Non-pigmented ciliary epithelial cell (primary cell): ENCODE measurements at regions not wholly inside any gene's neighbourhood (a gene's known extent, or its start where the extent isn't known, plus 50 kb on each side); places are given as distances from the start of the nearest gene placed in this dataset.
"Not testable (repeated sequence)": the region's sequence is repeated elsewhere in the genome, so short reads cannot be mapped to it uniquely, and the experiment has no call there.

Experiments
- DNase-seq: peaks from one replicate; pipeline ENCODE4 v3.0.0-alpha.2; 2010; ENCODE audit warnings: low read depth

DNA sequence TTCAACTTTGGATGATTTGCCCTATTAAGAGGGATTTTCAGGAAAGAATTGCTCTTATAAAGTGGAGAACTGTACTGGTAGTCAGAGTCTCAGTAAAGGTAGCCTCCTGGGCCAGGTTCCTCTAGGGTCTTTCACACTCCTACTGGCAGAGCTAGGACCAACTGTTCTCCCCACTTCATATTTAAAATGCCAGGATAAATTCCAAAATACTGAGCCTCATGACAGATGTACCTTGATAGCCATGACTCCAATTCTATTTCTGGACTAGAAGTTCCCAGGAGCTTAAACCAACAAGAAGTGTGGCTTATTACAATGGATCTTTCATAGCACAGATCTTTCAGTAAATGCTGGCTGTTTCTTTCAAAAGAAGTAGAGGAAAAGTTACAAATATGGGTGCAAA lies 126.5 kb downstream of the C12orf75 start:
- no peak for DNase-seq

DNA sequence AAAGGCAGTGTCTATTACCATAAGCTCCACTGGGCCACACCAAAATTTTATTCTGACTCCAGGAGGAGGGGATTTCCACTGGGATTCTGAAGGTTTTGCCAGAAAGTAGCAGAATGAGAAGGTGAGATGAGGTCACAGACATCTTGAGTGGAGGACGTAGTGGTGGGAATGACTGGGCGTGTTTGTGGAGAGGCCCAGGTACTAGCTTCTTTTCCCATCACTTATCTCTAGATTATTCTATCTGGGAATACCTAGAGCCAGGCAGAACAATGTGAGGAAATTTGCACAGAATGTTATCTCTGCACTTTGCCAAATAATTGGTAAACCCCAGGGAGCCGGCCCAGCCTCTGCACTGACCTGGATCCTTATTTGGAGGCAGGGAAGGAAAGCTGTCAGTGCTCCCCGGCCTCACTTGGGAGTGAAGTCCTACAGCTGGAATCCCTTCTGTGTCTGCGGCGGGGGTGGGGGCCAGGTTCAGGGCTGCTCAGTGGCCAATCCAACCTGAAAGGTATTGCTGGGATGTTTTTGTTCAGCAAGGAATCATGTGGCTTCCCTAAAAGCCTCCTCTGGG lies 129.4 kb downstream of the C12orf75 start:
- DNase-seq: no peak

DNA sequence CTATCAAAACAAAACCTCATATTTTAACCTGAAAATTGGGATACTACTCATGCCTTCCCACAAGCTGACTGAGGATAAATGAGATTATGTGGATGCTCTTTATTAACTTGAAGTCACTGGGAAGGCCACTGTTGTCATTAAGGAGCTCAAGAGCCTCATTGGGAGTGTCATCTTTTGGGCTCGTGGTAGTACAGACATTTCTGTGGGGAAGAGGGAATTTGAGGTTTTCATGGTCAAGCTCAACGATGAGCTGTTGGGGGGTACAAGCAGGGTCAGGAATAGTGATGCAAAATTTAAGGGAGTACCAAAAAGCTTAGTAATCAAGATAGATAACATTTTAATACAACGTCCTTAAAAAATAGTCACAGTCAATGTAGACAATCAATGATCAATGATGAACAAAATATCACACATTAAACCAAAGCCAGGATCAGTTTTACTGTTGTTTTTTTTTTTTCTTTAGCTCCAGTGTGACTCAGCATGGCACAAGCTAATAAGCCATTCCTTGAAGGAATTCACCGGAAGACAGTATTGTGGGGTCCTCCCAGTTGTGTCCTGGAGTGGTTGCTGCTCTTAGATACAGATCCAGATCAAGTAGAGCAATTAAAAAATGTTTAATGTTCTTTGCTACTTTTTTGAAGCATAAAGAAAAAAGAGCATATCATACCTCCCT lies 130.9 kb downstream of the C12orf75 start:
- no peak for DNase-seq

DNA sequence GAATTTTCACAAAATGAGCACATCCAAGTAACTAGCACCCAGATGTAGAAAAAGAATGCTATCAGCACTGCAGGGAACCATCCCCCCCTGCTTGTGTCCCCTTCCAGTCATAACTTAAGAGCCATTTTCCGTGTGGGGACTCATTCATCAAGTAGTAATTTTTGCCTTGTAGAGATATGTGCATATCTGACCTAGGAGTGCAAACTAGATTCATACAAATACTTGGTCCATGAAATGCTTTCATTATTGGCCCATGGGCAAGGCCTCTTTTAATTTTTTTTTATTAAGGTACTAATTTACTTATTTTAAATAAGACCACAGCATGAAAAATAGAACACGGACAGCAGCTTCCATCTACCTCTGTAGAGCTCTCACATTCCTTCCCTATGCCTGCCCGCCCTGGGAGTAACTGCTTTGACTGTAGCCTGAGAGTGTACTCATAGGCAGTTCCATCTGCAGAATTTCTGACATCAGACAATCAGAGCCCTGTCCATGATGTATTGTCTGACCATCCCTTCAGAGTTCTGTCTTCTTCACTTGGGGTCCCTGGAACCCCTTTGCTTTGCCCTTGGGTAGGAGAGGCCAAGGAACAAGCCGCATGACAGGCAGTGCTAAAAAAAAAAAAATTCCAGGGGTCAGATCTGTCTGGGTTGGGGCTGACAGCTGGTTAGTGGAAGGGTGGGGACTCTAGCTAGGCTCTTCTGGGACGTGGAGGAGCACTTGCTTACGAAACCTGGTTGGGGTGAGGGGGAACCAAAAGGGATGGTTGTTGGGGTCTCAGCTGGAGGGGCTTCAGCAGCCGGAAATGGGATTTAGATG lies 131.7 kb downstream of the C12orf75 start:
- no peak for DNase-seq

DNA sequence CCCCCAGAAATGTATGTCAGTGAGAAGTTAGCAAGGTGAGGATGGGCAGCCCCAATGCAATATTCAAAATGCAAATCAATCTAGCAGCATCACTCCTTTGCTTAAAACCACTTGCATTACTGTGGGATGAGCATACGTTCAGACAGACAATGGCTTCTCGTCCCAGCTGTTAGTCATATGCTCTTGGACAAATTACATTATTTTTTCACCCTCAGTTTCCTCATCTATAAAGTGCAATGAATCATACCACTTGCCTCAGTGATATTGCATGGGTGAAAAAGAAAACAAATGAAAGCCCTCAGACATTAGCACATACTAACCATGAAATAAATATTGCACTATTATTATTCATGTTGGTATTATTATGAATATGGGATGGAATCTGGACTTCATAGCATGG lies 132.3 kb downstream of the C12orf75 start:
- no peak for DNase-seq

DNA sequence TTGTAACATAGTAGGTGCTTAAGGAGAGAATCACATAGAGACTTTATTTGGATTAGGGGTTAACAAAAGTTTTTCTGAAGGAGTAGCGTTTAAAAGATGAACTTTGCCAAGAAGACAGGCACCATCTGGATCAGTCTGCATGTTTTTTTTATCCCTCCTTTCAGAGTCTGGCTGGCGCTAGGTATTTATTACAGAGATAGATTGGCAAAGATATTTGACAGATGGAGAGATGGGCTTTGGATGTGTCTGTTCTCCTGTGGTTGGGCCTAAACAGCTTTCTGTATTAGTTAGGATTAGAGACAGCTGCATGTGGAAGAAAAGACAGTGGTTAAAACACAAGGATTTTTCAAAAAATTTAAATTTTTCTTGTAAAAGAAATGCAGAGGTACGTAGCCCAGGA lies 133.9 kb downstream of the C12orf75 start:
- no peak for DNase-seq

DNA sequence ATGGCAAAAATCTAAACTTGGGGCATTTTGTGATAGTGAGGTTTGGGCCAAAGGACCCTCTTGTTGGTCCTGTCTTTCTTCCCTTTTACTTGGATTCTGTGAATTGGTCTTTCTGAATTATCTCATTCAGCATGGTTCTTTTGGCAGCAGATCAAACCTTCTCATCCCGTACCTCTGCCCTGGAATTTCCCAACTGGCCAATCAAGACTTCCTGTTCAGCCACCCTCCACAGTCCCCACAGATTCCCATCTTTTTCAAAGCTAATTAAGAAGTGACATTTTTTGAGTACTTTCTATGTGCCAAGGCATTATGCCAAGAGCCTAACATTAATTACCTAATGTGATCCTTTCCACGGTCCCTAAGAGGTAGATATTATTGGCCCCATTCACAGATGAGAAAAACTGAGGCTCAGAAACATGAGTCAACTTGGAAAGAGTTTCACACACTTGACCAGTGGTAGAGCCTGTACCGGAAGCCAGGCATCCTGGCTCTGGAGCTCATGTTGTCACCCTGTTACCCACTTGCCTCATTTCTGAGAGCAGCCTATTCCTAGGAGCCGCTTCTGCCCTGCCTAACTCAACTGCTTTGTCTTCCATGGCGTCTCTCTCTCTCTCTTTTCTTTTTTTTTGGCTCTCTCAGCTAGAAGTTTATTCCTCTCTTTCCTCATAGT lies 135.9 kb downstream of the C12orf75 start:
- no peak for DNase-seq

- DNase-seq: no peak
Measured at GRCh38 chr12:105466901-105467598, 136.6 kb downstream of the C12orf75 start.

DNA sequence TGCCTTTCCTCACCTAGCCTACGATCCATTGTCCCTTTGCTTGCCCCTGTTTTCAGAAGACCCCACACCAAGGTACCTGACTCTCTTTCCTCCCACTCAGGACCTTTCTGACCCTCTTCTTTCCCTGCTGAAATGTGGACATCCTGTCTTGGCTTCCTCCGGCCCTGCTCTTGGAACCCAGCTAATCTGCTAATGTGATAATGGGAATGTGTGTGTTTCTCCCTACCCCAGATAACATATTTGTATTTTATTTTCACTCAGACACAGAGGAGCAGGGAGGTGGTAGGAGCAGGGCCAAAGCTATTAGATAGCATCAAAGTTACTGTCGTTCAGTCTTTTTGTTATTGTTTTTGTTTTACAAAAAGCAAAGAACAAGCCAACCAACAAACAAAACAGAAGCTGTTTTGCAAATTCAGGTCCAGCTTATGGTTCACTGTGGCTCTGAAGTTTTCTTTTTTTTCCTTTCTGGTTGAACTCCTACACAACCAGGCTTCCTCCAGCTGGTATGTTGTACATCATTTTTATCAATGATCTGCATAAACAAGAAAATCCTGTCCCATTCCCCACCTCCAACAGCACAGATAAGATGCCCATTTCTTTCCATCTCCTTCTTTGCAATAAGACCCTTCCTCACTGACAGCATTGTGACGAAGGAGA lies 137.3 kb downstream of the C12orf75 start:
- DNase-seq: no peak

- DNase-seq: no peak
Measured at GRCh38 chr12:105468464-105468863, 138.0 kb downstream of the C12orf75 start.

DNA sequence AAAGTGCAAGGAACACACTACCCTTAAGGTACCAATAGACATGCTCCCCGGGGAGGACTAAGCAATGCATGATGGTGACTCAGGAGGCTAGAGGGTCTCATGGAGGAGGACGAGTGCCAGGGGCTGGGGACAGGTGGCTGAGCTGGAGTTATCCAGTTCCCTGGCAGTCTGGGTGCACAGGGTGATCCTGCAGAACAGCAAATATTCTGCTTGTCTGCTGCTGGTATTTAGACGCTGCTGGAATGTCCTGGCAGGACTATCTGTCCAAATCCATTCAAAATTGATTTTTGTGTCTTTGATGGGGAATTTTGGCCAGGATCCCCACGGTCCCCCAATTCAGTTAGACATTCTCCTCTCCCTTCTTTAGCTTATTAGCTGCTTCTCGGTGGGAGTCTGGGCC lies 138.7 kb downstream of the C12orf75 start:
- no peak for DNase-seq

DNA sequence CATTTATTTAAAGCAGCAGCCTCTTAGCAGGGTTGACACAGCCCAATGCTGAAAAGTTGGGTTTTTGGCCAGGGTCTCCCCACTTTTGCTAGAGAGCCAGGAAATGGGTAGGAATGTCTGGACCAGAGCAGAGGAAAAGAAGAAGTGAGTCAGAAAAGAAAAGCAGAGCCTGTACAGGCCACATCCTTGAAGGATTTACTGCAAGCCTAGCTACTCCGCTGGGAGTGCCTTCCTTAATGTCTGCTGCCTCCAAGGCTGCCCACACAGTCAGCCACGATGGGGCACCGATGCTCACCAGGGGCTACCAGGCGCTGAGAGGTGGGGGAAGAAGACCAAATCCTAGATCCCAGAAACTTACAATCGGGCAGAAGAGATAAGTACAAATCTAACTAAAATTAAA lies 139.2 kb downstream of the C12orf75 start:
- no peak for DNase-seq

GRCh38 chr12:105470102-105470501 lies 139.6 kb downstream of the C12orf75 start:
- no peak for DNase-seq

DNA sequence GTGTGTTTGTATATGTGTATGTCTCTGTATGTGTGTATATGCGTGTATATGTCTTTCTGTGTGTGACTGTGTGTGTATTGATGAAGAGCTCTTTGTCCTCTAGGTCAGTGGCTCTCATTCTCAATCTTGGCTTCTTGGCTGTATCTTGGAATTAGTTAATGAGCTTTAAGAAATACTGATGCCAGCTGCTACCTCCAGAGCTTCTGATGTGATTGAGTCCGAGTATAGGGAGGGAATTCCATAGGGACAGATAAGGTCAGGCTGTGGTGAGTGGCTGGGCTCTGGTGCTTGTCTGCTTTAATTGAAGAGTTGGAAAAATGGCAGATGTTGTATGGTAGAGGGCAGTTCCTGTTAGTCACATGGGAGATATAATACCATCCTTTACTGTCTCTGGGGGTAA lies 140.1 kb downstream of the C12orf75 start:
- DNase-seq: no peak

- DNase-seq: no peak
Measured at GRCh38 chr12:105474672-105475071, 144.2 kb downstream of the C12orf75 start.

DNA sequence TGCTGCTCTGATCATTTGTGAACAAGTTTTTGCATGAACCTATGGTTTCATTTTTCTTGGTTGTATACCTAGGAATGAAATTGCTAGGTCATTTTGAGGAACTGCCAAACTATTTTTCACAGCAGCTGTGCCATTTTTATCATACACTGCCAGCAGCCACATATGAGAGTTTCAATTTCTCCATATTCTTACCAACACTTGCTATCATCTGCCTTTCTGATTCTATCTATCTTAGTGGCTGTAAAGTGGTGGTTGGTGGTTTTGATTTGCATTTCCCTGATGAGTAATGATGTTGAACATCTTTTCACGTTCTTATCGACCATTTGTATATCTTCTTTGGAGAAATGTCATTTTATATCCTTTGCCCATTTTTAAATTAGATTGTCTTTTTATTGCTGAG lies 146.1 kb downstream of the C12orf75 start:
- no peak for DNase-seq

GRCh38 chr12:105477873-105478272 lies 147.4 kb downstream of the C12orf75 start:
- DNase-seq: no peak

- not testable (repeated sequence) for DNase-seq
Measured at GRCh38 chr12:105478788-105479187, 148.3 kb downstream of the C12orf75 start.

DNA sequence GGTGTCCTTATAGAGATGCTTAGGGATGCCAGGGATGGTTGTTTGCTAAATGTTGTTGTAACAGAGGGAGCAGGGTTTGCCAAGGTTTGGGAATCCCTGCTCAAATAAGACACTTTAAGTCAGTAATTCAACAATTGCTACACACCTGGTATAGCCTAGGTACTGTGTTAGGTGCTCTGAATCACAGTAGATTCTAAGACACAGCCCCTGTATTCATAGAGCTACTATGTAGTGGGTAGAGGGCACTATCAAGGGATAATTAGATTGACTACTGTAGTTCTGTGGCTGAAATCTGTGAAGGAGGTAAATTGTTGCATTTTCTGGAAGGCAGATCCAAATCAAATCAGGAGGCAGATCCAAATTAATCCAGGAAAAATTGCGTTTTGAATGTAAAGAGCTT lies 149.2 kb downstream of the C12orf75 start:
- no peak for DNase-seq

- no peak for DNase-seq
Measured at GRCh38 chr12:105480162-105480561, 149.7 kb downstream of the C12orf75 start.
